ENCODE measurements at regions not wholly inside any gene's neighbourhood (a gene's known extent, or its start where the extent isn't known, plus 50 kb on each side); places are given as distances from the start of the nearest gene placed in this dataset.
"Not testable (repeated sequence)": the region's sequence is repeated elsewhere in the genome, so short reads cannot be mapped to it uniquely, and the experiment has no call there.

DNA sequence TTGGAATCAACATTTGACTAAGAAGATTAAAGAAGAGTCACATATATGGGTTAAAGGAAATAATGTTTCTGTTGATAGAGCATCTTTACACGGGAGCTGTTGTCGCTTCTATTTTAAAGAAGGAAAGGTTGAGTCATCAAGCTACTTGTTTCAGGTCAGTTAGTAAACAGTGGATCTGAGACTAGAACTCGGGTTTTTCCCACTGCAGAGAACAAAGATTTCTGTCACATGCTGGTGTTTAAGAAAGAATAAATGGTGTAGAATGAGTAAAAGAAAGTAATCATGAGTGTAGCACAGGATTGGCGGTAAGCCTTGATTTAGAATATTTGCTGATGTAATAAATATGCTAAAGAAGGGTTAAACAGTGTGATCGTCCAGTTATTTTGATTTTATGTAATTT lies 455.5 kb downstream of the AEBP2 start:
- FAIRE-seq (no peak), DNase-seq (ENCODE audit: insufficient read length, low spot score) (no peak)

DNA sequence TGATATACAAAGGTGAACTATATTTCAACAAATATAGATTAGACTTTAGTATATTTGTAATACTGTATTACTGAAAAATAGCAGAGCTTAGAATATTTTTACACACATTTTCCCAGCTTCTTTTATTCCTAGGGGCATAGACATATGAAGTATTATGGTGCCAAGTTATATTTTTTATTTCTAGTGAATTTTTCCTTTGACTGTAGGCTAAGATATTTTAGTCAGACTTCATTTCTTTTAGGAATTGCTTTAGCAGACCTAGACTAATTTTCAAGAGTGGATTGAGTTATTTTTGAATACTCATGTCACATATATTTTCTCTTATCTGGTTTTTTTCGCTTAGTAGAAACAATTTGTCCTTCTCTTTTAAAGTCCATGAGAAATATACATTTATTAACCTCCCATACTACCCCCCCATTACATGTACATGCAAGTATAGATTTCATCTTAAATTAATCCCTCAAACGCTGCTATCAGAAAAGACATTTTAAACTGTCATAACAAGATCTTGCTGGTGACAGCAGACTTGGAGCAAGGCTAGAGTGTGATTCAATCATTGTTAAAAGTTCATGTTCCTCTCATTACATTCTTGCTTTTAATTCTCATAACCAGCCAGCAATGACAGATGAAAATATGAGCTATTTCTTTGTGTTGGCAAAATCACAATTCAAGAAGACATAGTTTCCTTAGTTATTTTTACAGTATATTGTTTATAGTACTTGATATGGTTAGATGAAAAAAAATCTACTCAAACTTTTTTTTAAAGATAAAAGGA lies 456.1 kb downstream of the AEBP2 start:
- DNase-seq (ENCODE audit: insufficient read length, low spot score) (no peak), FAIRE-seq (no peak)

DNA sequence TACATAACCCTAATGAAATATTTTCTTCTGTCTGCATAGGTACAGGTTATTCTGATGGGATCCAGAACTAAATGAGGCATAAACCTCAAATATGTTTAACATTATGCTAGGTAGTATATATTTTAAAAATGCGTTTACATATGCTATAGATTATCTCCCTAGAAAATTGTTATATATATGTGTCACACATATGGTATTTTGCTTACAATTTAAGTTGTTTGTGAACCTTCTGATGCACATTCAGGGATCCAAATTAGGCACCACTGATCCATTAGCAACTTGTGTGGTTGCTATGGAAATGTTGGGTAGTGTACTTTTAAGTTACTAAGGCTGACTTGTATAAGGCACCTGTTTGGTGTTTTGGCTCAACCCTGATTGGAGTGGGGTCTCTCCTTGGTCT lies 456.7 kb downstream of the AEBP2 start:
- FAIRE-seq, result no peak
- no peak for DNase-seq (ENCODE audit: insufficient read length, low spot score)

DNA sequence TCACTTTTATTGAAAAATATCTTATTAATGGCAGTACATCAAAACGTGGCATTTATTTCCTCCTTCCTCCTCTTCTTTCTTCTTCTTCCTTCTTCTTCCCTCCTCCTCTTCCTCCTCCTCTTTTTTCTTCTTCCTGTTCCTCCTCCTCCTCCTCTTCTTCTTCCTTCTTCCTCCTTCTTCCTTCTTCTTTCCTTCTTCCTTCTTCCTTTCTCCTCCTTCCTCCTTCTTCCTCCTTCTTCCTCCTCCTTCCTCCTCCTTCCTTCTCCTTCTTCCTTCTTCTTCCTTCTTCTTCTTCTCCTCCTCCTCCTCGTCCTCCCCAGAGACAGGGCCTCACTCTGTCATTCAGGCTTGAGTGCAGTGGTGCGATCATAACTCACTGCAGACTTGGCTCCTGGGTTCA lies 457.2 kb downstream of the AEBP2 start:
- no peak for DNase-seq (ENCODE audit: insufficient read length, low spot score)
- no peak for FAIRE-seq

DNA sequence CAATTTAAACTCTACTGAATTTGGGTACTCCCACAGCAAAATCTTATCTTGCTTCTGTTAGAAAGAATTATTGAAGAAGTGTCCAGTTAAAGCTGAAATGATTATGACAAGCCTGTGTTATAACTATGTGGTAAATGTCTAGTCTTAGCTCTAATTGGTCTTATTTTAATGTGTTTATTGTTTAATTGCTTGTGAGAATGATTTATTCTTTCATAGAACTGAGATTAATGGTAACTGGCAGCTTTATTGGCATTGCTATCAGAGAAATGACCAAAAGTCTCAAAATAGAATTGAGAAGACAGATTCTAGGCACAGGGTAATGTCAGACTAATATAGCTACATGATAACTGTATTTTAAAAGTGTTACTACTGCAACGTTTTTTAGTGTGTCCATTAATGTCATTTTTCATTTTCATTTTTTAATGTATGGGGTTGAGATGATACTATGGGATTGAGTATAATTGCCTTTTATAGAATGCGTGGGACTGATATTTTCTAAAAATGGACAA lies 458.7 kb downstream of the AEBP2 start:
- DNase-seq (ENCODE audit: insufficient read length, low spot score) (no peak), FAIRE-seq (no peak)

DNA sequence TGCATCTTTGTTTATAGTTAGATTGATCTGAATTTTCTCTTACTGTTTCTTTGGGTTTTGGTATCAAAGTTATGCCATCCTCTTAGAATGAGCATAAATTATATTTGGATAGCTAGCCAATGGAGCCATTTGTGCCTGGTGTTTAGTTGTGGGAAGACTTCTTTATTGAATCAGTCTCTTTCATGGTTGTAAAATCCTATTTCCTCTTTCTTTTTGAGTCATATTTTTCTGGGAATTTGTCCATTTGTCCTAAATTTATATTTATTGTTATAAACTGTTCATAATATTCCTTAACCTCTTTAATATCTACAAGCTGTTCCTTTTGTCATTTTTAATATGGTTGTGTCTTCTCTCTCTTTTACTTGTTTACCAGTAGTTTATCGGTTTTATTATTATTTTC lies 462.5 kb downstream of the AEBP2 start:
- no peak for FAIRE-seq
- DNase-seq (ENCODE audit: insufficient read length, low spot score), result no peak

DNA sequence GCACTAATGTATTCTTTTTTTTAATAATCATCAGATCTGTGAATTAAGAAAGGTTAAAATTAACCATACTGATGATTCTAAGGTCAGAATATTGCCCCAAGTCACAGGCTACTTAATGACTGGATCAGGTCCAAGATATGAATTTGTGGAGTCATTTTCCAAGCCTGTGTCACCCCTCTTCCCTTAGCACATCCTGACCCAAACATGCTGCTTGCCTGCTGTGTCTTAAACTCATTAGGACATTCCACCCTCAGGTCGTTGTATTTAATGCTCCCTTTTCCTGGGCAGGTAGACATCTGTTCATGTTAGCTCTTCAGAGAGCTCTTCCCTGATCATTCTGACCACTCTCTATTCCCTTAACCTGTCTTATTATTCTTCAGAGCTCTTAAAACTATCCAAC lies 463.5 kb upstream of the PDE3A start:
- DNase-seq (ENCODE audit: insufficient read length, low spot score) (no peak), FAIRE-seq (no peak)

DNA sequence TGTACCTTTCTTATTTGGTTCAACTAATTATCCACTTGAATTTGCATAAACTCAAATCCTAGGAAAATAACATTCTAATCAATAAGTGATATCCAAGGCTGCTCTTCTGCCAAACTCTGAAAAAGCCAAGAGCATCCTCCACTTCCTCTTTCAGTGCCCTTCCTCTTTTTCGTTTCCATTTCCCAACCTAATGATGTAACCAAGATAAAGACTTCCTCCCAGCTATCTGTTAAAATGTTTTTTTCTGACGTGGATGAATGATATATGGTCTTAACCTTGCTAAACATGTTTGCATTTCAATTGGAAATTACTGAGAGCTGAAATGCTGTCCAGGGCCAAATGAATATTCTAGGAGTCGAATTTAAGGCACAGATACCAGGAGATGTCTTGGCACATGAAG lies 459.5 kb upstream of the PDE3A start:
- DNase-seq (ENCODE audit: insufficient read length, low spot score) (no peak), FAIRE-seq (no peak)

DNA sequence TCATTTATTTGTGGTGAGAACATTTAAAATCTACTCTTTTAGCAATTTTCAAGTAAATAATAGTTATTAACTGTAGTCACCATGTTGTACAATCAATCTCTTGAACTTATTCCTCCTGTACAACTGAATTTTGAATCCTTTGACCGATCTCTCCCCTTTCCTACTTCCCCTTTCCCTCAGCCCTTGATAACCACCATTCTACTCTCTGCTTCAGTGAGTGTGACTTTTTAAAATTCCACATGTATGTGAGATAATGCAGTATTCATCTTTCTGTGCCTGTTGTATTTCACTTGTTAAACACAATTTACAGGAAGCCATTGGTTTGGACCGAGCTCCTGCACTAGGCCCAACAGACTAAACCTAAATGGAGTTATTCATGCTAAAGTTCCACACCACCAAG lies 458.9 kb upstream of the PDE3A start:
- no peak for FAIRE-seq

DNA sequence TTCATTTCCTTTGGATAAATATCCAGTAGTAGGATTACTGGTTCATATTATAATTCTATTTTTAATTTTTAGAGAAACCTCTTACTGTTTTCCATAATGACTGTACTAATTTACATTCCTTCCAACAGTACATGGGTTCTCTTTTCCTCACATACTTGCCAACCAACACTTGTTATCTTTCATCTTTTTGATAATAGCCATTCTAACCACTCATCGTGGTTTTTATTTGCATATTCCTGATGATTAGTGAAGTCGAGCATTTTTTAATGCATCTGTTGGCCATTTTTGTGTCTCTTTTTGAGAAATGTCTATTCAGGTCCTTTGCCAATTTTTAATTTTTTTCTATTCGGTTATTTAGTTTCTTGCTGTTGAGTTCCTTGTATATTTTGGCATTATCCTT lies 457.7 kb upstream of the PDE3A start:
- FAIRE-seq (no peak), DNase-seq (ENCODE audit: insufficient read length, low spot score) (no peak)

More for the DNA sequence above, 458.9 kb upstream of the PDE3A start:
- no peak for DNase-seq (ENCODE audit: insufficient read length, low spot score)

DNA sequence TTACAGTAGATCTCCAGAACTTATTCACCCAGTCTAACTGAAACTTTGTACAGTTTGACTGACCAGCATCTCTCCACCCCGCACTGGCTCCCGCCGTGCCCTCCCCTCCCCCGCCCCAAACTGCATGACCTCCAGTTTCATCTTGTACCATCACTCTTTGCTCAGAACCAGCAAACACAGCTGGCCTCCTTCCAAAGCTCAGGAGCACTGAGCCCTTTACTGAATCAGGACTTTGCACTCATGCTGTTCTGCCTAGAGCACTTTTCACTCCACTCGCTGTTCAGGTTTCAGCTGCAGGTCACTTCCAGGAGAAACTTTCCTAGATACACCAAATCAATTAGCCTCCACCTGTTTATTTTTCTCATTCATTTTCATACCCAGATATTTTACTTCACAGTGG lies 455.3 kb upstream of the PDE3A start:
- DNase-seq (ENCODE audit: insufficient read length, low spot score) (no peak), FAIRE-seq (no peak)

DNA sequence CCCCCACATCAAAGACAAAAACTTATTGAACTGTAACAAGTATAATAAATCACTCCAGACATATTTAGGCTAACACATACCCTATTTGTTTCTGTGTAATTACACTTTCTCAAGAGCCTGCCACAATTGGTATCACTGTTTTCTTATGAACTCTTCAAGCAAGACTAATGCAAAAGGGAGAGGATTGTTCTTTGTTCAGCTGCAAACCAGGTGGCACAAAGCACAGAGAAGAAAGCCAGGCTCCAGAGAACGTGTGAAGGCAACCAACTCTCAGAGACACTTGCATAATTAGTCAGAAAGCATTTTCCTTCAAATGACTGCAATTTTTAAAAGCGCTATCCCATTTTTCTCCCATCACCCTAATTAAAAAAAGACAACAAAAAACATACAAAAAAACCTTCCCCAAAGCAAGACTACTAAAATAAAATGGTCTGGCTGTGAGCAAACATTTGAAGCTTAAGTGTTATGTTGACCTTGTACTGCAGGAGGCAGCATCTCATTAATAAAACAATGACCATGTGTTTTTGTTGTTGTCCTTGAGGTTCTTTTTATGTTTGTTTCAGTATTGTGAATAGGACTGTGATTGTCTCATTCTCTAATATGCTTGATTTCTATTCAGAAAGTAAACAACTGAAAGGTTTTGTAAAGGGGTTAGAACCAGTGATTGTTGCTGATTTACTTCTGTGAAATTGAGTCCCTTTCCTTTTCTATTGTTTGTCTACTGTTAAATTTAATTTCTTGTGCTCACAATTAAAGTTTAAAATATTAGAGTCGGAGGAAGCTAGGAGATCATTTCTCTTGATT lies 452.7 kb upstream of the PDE3A start:
- no peak for FAIRE-seq
- DNase-seq (ENCODE audit: insufficient read length, low spot score), result no peak

DNA sequence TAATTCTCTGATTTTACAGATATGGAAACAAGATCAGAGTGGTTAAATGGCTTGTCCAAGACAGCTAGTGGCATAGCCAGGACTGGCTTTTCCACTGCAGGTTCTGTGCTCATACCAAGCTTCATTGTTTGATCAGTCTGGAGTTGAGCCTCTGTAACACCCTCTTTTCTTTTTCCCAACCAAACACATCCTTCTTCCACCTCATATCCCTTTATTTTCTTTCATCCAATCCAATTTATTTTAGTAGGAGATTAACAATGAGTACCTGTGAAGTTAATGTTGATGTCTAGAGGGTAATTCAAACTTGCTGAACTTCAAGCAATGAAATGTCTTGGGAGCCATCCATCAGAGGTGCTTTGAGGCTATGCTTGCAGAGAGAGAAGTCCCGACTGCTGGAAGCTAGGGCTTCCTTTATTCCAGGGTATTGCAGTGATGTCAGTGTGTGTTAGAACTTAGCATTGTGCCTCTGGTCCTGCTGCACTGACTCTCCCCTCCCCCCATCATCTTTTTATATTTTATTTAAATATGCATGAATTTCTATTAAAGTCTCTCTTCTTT lies 452.1 kb upstream of the PDE3A start:
- FAIRE-seq (no peak), DNase-seq (ENCODE audit: insufficient read length, low spot score) (no peak)

DNA sequence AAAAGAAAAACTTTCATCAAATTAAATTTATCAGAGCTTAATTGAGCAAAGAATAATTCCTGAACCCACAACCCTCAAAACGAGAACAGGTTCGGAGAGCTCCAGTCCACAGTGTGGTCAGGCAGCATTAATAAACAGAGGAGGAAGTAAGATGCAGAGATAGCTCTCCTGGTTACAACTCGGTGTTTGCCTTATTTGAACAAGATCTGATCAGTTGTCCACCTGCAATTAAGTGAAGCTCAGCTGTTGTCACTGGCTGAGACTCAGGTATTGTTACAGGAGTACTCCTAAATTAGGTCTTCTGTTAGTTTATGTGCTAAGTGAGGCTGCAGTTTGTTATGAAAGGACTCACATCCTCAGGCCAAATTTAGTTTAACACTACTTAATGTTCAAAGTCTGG lies 451.4 kb upstream of the PDE3A start:
- no peak for FAIRE-seq

DNA sequence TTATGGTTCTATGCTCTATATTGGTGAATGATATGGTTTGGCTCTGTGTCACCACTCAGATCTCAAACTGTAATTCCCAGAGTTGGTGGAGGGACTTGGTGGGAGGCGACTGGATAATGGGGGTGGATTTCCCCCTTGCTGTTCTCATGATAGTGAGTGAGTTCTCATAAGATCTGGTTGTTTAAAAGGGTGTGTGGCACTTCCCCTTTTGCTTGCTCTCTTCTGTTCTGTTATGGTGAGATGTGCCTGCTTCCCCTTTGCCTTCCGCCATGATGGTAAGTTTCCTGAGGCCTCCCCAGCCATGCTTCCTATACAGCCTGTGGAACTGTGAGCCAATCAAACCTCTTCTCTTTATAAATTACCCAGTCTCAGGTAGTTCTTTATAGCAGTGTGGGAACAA lies 446.6 kb upstream of the PDE3A start:
- not testable (repeated sequence) for FAIRE-seq; DNase-seq (ENCODE audit: insufficient read length, low spot score)

More for the DNA sequence above, 451.4 kb upstream of the PDE3A start:
- DNase-seq (ENCODE audit: insufficient read length, low spot score), result no peak

DNA sequence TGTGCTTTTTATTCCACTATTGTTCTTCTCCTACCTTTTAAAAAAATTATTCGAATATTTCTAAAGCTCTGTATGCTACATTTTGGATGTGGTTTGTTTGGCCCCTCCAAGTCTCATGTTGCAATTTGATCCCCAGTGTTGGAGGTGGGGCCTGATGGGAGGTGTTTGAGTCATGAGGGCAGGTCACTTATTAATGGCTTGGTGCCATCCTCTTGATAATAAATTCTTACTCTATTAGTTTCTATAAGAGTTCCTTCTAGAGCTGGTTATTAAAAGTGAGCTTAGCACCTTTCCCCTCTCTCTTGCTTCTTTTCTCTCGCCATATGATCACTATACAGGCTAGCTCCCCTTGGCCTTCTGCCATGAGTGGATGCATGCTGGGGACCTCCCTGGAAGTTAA lies 445.6 kb upstream of the PDE3A start:
- DNase-seq (ENCODE audit: insufficient read length, low spot score), result no peak
- no peak for FAIRE-seq

DNA sequence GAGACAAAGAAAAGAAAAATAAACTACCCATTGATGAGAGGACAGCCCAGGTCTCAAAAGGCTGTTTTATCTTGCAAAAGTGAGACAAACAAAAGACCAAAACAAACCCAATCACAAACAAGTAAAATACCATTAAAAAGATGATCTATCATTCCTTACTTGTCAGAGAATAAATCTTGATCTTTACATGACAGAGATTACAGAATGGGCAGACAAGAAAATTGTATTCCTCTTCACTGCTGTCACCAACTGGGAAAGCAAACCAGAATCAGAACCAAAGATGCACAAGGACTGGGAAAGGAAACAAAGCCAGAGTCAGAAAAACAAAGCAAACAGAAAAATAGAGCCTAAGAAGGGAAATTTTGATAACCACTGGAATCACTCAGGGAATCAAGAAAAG lies 444.0 kb upstream of the PDE3A start:
- FAIRE-seq (no peak), DNase-seq (ENCODE audit: insufficient read length, low spot score) (no peak)

DNA sequence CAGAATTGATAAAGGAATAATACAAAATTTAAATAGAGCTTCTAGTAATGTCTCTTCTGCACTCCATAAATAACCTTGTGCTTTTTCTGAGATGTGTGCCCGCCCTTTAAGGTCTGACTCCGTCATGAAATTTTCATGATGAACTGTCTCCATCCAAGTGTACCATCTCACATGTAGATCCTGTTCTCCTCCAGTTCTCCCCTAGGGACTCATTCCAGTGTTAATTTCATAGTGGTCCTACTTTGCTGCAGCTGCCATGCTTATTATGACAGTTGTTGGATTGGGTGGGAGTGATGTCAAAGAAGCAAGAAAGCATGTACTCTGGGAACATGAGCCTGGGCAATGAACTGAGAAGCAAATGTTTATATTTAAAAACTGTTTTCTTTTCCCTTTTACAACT lies 442.5 kb upstream of the PDE3A start:
- FAIRE-seq, result no peak
- no peak for DNase-seq (ENCODE audit: insufficient read length, low spot score)

DNA sequence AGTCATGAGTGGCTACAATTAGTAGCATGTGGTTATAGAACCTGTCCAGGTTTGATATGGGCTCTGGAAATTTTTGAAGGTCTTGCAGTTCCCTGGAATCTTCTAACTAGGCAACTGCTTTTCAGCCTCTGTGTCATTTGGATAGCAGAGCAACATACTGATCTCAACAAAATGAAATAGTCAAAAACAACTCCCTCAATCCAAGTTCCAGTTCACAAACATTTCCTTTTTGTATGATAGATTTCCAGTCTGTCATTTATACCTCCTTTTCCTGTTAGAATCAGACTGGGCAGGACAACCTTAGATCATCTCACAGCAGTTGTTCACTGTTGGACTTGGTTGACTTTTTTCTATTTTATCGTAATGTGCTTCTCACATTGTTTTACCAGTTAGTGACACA lies 442.1 kb upstream of the PDE3A start:
- no peak for DNase-seq (ENCODE audit: insufficient read length, low spot score)
- FAIRE-seq, result no peak

DNA sequence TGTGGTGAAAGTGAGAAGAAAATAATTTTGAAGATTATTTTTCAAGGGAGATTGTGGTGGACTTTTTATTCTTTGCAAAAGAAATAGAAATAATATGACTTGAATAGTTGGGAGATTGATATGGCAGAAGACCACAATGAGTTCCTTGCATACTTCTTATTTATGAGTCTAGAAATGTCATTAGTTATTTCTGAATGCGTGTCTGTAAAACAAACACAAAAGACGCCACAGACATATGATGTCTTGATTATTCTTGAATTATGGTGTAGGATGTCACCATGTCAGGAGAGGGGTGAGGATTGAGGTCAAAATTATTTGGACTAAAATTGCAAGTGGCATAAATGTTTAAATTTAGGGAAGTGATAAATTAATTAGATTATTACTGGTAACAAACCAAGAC lies 440.7 kb upstream of the PDE3A start:
- DNase-seq (ENCODE audit: insufficient read length, low spot score), result no peak
- no peak for FAIRE-seq

DNA sequence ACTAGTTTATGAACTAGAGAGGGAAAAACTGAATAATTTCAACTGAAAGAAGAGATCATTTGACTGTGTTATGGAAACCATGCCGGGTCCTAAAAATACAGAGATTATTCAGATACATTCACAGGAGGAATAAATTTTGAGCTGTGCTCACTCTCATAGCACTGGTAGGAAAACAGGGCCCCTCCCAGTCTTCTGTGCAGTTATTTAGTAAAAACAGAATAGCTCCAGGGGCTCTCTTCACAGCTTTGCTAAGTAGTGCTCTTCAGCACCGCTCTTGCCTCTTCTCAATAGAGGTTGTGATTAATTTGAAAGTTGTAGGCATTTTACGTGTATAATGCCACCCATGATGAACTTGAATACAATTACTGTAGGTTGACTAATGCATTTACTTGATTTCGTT lies 435.9 kb upstream of the PDE3A start:
- FAIRE-seq (no peak), DNase-seq (ENCODE audit: insufficient read length, low spot score) (no peak)

DNA sequence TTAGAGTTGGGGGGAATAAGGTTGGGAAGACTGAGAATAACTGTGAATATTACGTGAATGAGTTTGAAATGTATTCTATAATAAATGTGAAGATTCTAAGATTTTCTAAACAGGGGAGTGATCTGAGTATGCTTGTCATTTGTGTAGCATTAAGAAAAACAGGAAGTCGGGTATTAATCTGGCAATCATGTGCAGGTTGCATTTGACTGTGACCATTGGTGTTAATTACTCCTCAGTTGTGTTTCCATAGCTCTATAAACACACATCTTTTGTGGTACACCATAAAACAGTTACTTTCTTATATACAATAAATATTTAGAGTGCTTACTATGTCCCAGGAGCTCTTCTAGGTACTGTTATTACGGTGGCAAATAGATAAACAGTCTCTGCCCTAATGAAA lies 434.4 kb upstream of the PDE3A start:
- FAIRE-seq (no peak), DNase-seq (ENCODE audit: insufficient read length, low spot score) (no peak)
